ENCODE measurements at regions not wholly inside any gene's neighbourhood (a gene's known extent, or its start where the extent isn't known, plus 50 kb on each side); places are given as distances from the start of the nearest gene placed in this dataset.

- no peak for TF ChIP-seq CTCF (IDR thresholded peaks at IDR 0.05; ENCODE audit: poor library complexity, severe bottlenecking)
- TF ChIP-seq RAD21 (conservative IDR thresholded peaks at IDR 0.05): no peak
- no peak for TF ChIP-seq EZH2 (IDR thresholded peaks at IDR 0.05; ENCODE audit: borderline replicate concordance, insufficient read depth, low read length, poor library complexity, severe bottlenecking)
Observed at GRCh38 chr4:123990310-123990870, 593.8 kb downstream of the SPRY1 start.

All from neural cell (in vitro differentiated cells).